ENCODE measurements at regions not wholly inside any gene's neighbourhood (a gene's known extent, or its start where the extent isn't known, plus 50 kb on each side); places are given as distances from the start of the nearest gene placed in this dataset.

DNA sequence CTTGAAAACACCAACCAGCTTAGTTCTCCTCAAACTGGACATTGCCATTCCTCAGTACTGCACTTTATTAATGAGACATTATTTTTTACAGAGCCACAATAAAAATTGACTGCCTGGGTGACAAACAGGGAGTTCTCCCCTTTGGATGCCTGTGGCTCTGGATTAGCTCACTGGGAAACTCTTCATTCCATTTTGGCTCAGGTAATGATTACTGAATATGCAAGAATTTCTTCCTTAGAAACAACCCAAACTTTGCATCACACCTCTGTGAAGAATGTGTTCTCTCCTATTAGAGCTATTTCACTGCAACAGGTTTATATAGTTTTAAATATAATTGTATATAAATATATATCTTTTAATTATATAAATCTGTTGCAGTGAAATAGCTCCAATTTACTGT, 2065.8 kb downstream of the ARAP2 start:
- TF ChIP-seq CTCF (IDR thresholded peaks at IDR 0.05) (no peak), POLR2AphosphoS5 (IDR thresholded peaks at IDR 0.05) (no peak), POLR2A (IDR thresholded peaks at IDR 0.05) (no peak), EP300 (IDR thresholded peaks at IDR 0.05) (no peak)
